ENCODE measurements at regions not wholly inside any gene's neighbourhood (a gene's known extent, or its start where the extent isn't known, plus 50 kb on each side); places are given as distances from the start of the nearest gene placed in this dataset.

DNA sequence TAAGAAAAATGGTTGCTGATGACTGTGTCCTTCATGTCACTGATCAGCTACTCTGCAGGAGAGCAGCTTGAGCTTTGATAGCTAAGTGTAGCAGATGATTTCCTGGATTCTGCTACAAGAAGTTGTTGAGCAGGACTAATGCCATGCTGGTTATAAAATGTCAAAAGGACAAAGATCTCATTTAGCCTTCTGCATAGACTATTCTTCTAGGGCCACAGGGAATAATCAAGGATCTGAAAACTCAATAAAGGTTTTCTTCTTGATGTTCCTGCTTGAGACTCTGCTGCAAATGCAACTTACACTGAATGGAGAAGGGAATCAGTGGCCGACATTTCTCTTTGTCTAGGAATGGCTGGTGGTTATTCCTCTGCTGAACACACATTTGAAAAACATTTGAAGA, 360.3 kb upstream of the PTCHD4 start:
- TF ChIP-seq ISL1 (CRISPR knock-in tag; IDR thresholded peaks at IDR 0.05) (no peak), ARNTL (CRISPR knock-in tag; IDR thresholded peaks at IDR 0.05; ENCODE audit: borderline replicate concordance, low read depth) (no peak)
- TF ChIP-seq, protein P1, sequence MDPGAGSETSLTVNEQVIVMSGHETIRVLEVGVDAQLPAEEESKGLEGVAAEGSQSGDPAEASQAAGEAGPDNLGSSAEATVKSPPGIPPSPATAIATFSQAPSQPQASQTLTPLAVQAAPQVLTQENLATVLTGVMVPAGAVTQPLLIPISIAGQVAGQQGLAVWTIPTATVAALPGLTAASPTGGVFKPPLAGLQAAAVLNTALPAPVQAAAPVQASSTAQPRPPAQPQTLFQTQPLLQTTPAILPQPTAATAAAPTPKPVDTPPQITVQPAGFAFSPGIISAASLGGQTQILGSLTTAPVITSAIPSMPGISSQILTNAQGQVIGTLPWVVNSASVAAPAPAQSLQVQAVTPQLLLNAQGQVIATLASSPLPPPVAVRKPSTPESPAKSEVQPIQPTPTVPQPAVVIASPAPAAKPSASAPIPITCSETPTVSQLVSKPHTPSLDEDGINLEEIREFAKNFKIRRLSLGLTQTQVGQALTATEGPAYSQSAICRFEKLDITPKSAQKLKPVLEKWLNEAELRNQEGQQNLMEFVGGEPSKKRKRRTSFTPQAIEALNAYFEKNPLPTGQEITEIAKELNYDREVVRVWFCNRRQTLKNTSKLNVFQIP (CRISPR knock-in tag; IDR thresholded peaks at IDR 0.05; ENCODE audit: borderline replicate concordance, low read depth) = no peak
- TF ChIP-seq, protein P2, sequence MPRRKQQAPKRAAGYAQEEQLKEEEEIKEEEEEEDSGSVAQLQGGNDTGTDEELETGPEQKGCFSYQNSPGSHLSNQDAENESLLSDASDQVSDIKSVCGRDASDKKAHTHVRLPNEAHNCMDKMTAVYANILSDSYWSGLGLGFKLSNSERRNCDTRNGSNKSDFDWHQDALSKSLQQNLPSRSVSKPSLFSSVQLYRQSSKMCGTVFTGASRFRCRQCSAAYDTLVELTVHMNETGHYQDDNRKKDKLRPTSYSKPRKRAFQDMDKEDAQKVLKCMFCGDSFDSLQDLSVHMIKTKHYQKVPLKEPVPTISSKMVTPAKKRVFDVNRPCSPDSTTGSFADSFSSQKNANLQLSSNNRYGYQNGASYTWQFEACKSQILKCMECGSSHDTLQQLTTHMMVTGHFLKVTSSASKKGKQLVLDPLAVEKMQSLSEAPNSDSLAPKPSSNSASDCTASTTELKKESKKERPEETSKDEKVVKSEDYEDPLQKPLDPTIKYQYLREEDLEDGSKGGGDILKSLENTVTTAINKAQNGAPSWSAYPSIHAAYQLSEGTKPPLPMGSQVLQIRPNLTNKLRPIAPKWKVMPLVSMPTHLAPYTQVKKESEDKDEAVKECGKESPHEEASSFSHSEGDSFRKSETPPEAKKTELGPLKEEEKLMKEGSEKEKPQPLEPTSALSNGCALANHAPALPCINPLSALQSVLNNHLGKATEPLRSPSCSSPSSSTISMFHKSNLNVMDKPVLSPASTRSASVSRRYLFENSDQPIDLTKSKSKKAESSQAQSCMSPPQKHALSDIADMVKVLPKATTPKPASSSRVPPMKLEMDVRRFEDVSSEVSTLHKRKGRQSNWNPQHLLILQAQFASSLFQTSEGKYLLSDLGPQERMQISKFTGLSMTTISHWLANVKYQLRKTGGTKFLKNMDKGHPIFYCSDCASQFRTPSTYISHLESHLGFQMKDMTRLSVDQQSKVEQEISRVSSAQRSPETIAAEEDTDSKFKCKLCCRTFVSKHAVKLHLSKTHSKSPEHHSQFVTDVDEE (CRISPR knock-in tag; IDR thresholded peaks at IDR 0.05) = no peak
- TF ChIP-seq, protein P3, sequence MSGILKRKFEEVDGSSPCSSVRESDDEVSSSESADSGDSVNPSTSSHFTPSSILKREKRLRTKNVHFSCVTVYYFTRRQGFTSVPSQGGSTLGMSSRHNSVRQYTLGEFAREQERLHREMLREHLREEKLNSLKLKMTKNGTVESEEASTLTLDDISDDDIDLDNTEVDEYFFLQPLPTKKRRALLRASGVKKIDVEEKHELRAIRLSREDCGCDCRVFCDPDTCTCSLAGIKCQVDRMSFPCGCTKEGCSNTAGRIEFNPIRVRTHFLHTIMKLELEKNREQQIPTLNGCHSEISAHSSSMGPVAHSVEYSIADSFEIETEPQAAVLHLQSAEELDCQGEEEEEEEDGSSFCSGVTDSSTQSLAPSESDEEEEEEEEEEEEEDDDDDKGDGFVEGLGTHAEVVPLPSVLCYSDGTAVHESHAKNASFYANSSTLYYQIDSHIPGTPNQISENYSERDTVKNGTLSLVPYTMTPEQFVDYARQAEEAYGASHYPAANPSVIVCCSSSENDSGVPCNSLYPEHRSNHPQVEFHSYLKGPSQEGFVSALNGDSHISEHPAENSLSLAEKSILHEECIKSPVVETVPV (CRISPR knock-in tag; IDR thresholded peaks at IDR 0.05) = no peak
- TF ChIP-seq, protein P4, sequence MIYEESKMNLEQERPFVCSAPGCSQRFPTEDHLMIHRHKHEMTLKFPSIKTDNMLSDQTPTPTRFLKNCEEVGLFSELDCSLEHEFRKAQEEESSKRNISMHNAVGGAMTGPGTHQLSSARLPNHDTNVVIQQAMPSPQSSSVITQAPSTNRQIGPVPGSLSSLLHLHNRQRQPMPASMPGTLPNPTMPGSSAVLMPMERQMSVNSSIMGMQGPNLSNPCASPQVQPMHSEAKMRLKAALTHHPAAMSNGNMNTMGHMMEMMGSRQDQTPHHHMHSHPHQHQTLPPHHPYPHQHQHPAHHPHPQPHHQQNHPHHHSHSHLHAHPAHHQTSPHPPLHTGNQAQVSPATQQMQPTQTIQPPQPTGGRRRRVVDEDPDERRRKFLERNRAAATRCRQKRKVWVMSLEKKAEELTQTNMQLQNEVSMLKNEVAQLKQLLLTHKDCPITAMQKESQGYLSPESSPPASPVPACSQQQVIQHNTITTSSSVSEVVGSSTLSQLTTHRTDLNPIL (CRISPR knock-in tag; IDR thresholded peaks at IDR 0.05; ENCODE audit: low read depth) = no peak

Measured in SK-N-SH treated with all-trans-retinoic acid at 6 μM for 48 hours (cell line).